ENCODE measurements at regions not wholly inside any gene's neighbourhood (a gene's known extent, or its start where the extent isn't known, plus 50 kb on each side); places are given as distances from the start of the nearest gene placed in this dataset.

DNA sequence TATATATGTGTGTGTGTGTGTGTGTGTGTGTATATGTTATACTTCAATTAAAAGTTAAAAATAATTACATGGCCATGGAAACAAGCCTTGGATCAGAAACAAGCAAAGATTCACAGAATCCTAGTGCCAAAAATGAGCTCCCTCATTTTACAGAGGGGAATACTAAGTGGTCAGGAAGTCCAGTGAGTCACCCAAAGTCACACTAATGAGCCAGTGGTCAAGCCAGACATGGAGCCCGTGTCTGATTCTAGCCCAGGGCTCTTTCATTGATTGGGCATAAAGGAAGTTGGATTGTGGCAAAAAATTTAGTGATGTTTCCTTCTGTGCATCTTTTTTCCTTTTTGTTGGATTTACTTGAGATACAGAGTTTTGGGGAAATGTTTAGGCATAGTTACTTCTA, 152.5 kb upstream of the NPHP3 start:
- Histone ChIP-seq H3K4me2 (ENCODE audit: low read length) (no peak overlapping the region), H3K27me3 (ENCODE audit: insufficient read depth, low read length) (peaks cover 46% of the 10 kb centered on the region), H3K4me3 (replicated peaks in 1 of 2; ENCODE audit: low read depth in 1 of 2, low read length in 2 of 2) (no peak overlapping the region), H3K9ac (ENCODE audit: low read length) (no peak overlapping the region), H3K9me3 (ENCODE audit: control insufficient read depth in 1 of 2, insufficient read depth in 1 of 2, low read depth in 1 of 2, low read length in 2 of 2) (no peaks in the 10 kb centered on the region), H3K79me2 (ENCODE audit: insufficient read depth, low read length) (no peaks in the 10 kb centered on the region), H3K36me3 (ENCODE audit: control insufficient read depth in 1 of 2, insufficient read depth in 2 of 2, low read length in 2 of 2) (no peaks in the 10 kb centered on the region), H2AFZ (ENCODE audit: low read depth, low read length, poor library complexity, severe bottlenecking) (no peak overlapping the region), H4K20me1 (ENCODE audit: insufficient read depth) (no peaks in the 10 kb centered on the region), H3K9me2 (ENCODE audit: insufficient read depth) (no peaks in the 10 kb centered on the region), H3K27ac (ENCODE audit: low read depth, low read length) (no peak overlapping the region), H3K4me1 (ENCODE audit: control insufficient read depth in 1 of 2, insufficient read depth in 2 of 2, low read length in 2 of 2) (no peaks in the 10 kb centered on the region)
- ChIA-PET RAD21 (ENCODE audit: low non-redundant PET in 1 of 2, low total read pairs in 2 of 2, uncharacterized antibody in 2 of 2, unreplicated experiment in 2 of 2) (no interaction called here), CTCF (no interaction called here), POLR2A (no interaction called here)
- TF ChIP-seq MAX (IDR thresholded peaks at IDR 0.05) (no peak), YY1 (IDR thresholded peaks at IDR 0.05; ENCODE audit: extremely low read depth, insufficient replicate concordance, low read depth, low read length) (no peak), EZH2phosphoT487 (IDR thresholded peaks at IDR 0.05; ENCODE audit: borderline replicate concordance) (no peak), ATF3 (IDR thresholded peaks at IDR 0.05) (no peak), ZNF274 (IDR thresholded peaks at IDR 0.05; ENCODE audit: low read depth, low read length) (no peak), EGR1 (IDR thresholded peaks at IDR 0.05; ENCODE audit: low read depth) (no peak), TCF7L2 (IDR thresholded peaks at IDR 0.05; ENCODE audit: borderline replicate concordance, extremely low read depth, insufficient read depth, insufficient read length) (no peak), CBX3 (IDR thresholded peaks at IDR 0.05; ENCODE audit: low read depth) (no peak), JUND (IDR thresholded peaks at IDR 0.05) (no peak), CTCF (IDR thresholded peaks at IDR 0.05 in 2 of 3, conservative IDR thresholded peaks at IDR 0.05 in 1 of 3; ENCODE audit: borderline replicate concordance in 1 of 3, insufficient read depth in 1 of 3, low read depth in 2 of 3, low read length in 2 of 3) (no peak), ELF1 (IDR thresholded peaks at IDR 0.05; ENCODE audit: borderline replicate concordance, low read depth) (no peak), POLR2AphosphoS5 (IDR thresholded peaks at IDR 0.05; ENCODE audit: low read depth, low read length) (no peak), RAD21 (IDR thresholded peaks at IDR 0.05; ENCODE audit: low read depth) (no peak)
- TF ChIP-seq, protein P1, sequence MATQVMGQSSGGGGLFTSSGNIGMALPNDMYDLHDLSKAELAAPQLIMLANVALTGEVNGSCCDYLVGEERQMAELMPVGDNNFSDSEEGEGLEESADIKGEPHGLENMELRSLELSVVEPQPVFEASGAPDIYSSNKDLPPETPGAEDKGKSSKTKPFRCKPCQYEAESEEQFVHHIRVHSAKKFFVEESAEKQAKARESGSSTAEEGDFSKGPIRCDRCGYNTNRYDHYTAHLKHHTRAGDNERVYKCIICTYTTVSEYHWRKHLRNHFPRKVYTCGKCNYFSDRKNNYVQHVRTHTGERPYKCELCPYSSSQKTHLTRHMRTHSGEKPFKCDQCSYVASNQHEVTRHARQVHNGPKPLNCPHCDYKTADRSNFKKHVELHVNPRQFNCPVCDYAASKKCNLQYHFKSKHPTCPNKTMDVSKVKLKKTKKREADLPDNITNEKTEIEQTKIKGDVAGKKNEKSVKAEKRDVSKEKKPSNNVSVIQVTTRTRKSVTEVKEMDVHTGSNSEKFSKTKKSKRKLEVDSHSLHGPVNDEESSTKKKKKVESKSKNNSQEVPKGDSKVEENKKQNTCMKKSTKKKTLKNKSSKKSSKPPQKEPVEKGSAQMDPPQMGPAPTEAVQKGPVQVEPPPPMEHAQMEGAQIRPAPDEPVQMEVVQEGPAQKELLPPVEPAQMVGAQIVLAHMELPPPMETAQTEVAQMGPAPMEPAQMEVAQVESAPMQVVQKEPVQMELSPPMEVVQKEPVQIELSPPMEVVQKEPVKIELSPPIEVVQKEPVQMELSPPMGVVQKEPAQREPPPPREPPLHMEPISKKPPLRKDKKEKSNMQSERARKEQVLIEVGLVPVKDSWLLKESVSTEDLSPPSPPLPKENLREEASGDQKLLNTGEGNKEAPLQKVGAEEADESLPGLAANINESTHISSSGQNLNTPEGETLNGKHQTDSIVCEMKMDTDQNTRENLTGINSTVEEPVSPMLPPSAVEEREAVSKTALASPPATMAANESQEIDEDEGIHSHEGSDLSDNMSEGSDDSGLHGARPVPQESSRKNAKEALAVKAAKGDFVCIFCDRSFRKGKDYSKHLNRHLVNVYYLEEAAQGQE (IDR thresholded peaks at IDR 0.05; ENCODE audit: low read depth): no peak
- intact Hi-C loops (cut with micrococcal nuclease): no loop called here
- DNase-seq (ENCODE audit: low read depth, low spot score) (no peak), ATAC-seq (no peak)
- no TSS peak for BruUV-seq (replicated peaks)

Measured in HCT116 (cell line).